Glomerular endothelial cell (primary cell): ENCODE measurements at regions not wholly inside any gene's neighbourhood (a gene's known extent, or its start where the extent isn't known, plus 50 kb on each side); places are given as distances from the start of the nearest gene placed in this dataset.

Source experiments
- DNase-seq: peaks from one replicate; pipeline ENCODE4 v3.0.0-alpha.2; 2011; ENCODE audit warnings: low read depth, low spot score; ENCODE audit errors: extremely low read depth

GRCh38 chr4:144302704-144303536 lies 162.4 kb upstream of the GYPA start:
- no peak for DNase-seq

- no peak for DNase-seq
Measured at GRCh38 chr4:144304025-144304424, 163.5 kb upstream of the GYPA start.

DNA sequence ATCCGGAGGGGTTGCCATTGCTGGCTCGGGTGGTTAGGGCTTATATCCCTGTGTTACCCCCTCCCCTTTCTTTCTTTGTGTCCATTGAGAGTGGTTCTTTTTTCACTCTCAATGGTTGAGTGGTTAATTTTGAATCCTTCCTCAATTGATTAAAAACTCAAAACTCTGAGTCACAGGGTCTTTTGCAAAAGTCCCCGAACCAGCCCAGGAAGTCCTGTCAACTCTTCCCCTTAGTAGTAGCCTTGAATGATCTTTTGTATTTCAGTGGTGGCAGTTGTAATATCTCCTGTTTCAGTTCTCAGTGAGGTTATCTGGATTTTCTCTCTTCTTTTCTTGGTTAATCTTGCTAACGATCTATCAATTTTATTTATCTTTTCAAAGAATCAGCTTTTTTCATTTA lies 170.0 kb upstream of the GYPA start:
- no peak for DNase-seq

DNA sequence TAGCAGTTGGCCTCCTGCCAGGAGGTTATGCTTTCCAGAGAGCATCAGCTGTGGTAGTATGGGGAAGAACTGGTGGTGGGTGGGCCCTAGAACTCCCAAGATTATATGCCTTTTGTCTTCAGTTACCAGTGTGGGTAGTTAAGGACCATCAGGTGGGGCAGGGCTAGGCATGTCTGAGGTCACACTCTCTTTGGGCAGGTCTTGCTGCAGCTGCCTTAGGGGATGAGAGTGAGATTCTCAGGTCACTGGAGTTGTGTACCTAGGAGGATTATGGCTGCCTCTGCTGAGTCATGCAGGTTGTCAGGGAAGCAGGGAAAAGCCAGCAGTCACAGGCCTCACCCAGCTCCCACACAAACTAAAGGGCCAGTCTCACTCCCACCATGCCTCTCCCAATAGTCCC lies 172.9 kb upstream of the GYPA start:
- no peak for DNase-seq

DNA sequence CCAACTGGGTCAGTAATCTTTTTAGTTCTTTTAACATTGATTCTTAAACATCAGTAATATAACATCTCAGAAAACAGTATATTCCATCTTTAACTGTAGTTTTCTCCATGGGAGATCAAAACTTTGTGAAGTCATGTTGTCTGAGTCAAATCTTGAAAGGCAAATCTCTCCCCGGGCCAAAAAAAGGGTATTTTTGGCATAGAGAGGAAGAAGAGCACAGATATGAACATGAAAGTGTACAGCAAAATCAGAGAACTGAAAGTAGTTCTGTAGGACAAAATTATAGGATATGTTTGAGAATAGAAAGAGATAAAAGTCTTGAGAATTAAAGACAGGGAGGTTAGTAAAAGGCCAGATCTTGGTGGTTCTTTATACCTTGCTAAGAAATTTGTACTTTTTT lies 176.4 kb upstream of the GYPA start:
- no peak for DNase-seq

DNA sequence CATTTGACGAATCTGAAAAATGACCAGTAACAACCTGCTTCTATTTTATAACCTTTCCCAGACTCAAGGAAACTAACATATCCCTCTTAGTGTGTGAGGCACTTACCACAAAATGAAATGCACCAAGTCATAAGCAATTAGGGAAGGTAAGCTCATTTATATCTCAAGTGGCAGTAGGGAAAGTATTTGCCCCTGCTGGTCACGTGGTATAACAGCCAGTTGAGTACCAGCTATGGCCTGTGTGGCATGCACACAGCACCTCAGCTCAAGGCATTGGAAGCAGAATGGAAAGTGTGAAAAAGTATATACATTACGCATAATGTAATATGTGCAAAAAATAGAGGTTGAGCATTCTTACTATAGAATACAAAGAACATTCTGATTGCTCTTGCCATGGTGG lies 178.3 kb upstream of the GYPA start:
- no peak for DNase-seq

DNA sequence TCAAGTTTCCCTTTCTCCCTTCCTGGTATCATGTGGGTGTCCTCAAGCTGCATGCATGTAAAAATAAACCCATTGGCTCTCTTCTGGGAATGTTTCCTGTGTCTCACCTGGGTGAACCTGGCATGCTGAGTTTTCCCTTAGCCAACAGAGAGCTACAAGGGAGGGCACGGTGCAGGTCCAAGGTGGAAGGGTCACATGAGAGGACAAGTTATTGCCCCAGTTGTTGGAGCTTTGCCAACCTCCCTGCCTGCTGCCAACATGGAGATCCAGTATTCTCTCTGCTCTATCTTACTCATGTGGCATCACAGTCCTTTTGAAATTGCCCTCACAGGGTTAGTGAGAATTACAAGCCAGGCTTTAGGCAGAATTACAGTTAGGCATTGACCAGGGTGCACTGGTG lies 196.1 kb upstream of the GYPA start:
- no peak for DNase-seq

- no peak for DNase-seq
Measured at GRCh38 chr4:144338148-144338547, 197.6 kb upstream of the GYPA start.

DNA sequence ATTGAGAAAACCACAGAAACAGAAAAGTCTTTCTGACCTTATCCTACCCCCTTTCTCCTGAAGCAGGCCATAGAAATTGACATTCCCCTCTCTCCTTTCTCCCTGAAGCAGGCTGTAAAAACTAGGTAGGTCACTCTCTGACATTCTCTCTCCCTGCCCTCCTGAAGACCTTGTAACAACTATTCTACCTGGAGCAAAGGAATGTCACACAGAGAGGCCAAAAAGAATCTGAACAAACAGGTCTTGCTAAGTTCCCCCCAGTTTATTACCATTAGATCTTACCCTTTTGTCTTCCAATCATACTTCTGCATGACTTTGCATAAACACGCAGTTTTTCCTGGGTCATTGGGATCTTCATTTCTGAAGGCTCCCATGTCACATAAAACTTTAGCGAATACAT lies 198.3 kb upstream of the GYPA start:
- no peak for DNase-seq

DNA sequence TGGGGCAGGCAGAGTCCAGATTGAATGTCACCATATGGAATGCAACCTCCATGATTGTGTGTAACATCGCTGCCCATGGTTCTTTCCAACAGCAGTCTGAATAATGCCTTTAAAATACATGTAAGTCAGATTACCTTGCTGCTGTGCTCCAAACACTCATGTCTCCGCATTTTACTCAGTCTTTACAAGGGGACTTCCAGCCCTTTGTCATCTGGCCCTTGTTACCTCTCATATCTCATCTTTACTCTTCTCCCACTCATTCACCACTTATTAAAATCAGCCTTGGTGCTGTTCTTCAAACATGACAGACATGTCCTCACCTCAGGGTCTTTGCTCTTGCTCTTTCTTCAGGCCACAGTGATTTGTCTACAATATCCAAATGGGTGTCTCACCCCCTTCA lies 200.4 kb upstream of the GYPA start:
- DNase-seq: no peak

- no peak for DNase-seq
Measured at GRCh38 chr4:144342949-144343760, 202.6 kb upstream of the GYPA start.

DNA sequence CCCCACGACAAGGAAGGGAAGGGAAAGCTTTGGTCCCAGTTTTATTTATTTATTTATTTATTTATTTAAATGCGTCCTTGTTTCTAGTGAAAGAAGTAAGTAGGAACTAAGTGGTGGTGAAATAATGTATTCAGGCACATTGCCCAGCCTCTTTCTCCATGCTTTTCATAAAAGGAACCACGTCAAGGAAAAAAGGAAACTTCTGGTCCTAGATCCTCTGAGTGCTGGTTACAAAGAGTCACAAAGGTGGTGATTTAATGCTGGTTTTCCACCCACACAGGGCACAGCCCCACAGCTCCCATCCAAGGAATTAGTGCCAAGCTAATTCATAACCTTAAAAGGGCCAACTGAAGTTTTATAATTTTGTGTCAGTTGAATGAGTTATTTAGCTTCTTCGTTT lies 206.6 kb upstream of the GYPA start:
- DNase-seq: no peak

DNA sequence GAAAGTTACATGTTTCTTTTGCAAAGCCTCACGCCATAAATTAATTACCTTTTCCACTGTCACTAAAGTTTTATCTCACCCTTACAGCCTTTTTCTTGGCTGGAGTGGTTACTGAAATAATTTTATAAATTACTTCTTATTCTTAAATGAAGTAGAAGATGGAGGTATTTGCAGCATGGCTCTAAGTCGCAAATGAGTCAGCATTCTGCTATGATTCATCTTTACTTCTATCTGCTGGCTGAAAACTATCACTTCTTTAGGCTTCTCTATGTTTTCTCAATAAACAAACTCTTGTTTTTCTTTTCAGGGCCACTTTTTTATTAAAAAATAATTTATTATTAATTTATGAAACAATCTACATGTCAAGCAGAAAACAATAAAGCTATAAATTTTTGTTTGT lies 210.2 kb upstream of the GYPA start:
- DNase-seq: no peak

GRCh38 chr4:144351306-144351705 lies 210.8 kb upstream of the GYPA start:
- no peak for DNase-seq

DNA sequence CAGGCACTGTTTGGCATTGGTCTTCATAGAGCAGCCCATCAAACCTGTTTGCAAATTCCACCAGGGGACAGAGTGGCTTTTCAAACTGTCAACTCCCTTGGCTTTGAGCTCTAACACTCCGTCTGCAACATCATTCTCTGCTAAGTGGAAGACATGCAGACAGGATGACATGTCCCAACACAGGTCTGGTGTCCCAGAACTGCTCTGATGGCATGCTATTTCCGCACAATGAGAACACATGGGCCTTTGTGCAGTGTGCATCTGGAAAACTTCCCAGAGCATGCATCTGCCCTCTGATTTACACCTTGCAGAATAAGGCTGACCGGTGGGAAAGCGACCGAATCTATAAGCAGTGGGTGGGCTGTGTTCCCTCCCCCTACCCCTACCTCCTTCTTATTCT lies 212.8 kb upstream of the GYPA start:
- no peak for DNase-seq

DNA sequence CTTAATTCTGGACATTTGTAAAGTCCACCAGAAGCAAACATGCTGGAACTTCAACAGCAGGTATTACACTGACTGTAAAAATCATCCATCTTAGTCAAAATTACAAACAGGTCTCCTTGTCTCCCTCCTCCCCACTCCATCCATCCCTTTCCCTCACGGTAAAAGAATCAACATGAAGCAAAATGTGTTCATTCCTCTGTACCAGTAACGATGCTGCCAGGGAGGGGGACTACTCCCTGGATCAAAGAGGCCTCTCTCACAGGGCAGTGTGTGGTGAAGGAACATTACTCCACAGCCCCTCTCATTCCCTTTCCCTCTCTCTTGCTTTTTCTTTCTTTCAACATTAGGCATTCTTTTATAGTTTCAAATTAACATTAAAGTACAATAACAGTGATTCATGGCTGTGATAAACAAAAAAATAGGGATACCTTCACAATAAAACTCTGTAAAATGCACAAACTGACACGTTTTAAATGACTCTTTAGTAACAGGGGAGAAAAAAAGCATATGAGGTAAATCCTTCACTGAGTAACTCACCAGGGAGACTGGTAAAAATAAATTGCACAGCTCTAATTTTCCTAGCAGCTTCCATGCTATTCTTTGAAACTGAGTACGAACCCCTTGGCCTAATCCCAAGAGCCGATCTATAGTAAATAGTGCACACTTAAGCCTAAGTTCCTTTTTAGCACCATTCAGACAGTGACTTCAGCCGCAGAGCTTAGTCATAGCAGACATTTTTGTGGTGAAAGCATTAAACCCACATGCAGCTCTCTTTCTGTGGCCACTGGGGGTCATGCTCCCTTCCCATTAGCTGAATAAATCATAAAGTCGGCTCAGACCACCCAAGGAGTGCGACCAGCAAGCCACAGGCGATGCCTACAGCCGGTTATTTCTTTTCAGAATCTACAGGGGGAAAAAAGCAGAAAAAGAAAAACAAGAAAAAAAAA lies 215.6 kb upstream of the GYPA start:
- peak; percentile 65 for DNase-seq

DNA sequence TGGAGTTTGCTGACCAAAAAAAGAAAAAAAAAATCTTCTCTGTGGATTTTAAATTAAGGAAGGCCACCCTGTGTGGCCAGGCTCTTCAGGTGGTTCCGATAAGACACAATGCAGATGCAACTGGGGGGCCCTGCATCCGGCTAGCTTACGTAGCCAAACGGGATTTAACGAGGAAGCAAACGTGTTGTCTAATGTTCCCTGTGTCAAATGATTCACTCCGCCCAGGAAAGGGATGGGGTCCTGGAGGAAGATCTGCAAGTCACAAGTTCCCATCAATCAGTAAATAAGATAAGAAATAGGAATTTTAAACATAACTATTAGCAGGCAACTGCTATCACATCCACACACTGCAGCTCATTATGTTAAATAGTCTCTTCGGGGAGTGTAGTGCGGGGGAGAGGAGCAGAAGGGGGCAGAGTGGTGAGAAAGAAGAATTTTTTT lies 216.4 kb upstream of the GYPA start:
- no peak for DNase-seq

- DNase-seq: no peak
Measured at GRCh38 chr4:144357975-144358374, 217.5 kb upstream of the GYPA start.

DNA sequence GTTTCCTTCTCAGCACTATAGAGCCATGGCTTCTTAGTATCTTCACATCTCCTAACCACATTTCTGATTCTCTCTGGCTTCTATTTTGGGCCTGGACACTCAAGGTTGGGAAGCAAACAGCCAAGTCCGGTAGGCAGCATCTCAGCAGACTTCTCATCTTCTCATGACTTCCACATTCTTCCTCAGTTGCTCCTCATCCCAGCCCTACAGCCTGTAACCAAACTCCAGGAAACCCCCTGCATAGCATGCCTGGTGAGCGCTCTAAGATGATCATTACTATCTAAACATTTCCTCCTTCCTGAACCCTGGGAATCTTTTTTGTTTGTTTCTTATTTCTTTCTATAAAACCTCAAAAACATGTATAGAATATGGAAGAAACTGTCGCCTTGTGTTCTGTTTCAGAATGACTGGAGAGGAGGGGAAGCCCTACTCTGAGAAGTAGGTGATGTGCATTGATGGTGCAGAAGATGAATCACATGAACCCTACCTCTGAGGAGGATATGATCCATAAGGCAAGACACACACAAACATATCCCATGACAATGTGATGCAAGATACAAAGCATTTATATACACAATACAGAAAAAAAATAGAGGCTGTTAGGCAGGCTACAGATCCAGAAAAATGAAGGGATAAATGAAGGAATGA lies 219.8 kb upstream of the GYPA start:
- DNase-seq: no peak

DNA sequence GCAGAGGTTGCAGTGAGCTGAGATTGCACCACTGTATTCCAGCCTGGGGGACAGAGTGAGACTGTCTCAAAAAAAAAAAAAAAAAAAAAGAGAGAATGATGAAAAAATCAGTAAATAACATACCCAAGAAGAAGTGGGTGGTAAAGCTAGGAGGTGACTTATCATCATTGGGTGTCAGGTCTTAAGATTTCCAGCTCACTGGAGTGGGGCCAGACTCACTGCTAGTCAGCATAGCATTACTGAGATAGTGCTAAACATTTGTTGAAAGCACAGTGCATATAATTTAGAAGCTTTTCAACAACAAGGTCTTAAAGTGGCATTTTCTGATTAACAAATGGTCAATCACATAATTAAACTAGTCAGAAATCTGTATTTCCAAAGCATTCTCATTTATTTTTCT lies 221.8 kb upstream of the GYPA start:
- no peak for DNase-seq

DNA sequence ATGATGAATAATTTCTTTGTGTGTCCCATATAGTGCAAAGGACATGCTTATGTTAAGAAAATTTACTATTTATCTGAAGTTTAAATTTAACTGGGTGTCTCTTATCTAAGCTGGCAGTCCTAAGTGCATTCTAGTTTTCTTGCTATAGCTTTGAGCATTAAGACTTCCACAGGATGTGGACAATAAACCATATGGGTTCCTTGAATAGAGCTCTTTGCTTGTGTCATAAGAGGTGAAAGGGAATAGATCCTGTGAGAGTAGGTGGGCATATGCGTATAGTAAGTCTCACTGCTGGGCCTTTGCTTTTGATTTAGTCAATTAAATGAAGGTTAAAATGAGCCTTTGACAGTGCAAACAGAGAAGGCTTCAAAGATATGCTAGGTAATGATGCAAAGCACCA lies 223.4 kb upstream of the GYPA start:
- DNase-seq: no peak
